ENCODE measurements at regions not wholly inside any gene's neighbourhood (a gene's known extent, or its start where the extent isn't known, plus 50 kb on each side); places are given as distances from the start of the nearest gene placed in this dataset.

GRCh38 chr14:89644641-89645040 lies 227.6 kb upstream of the FOXN3 start:
- no peaks in the 10 kb centered on the region for H3K9me3 ChIP-seq (ENCODE audit: severe bottlenecking)
- TF ChIP-seq CTCF (IDR thresholded peaks at IDR 0.05; ENCODE audit: poor library complexity, severe bottlenecking): no peak
- ATAC-seq (ENCODE audit: low read depth) (no peak), DNase-seq (ENCODE audit: low spot score) (no peak)
- H3K27me3 ChIP-seq (ENCODE audit: insufficient read depth, poor library complexity, severe bottlenecking): no peaks in the 10 kb centered on the region
- no peaks in the 10 kb centered on the region for H3K36me3 ChIP-seq (ENCODE audit: low read depth)
- H3K27ac ChIP-seq (ENCODE audit: poor library complexity, severe bottlenecking): no peak overlapping the region
- H3K4me3 ChIP-seq (ENCODE audit: severe bottlenecking): no peak overlapping the region
- no peaks in the 10 kb centered on the region for H3K4me1 ChIP-seq (ENCODE audit: insufficient read depth, poor library complexity, severe bottlenecking)

- DNase-seq (ENCODE audit: low spot score): no peak
- Histone ChIP-seq H3K27me3 (ENCODE audit: insufficient read depth, poor library complexity, severe bottlenecking) (no peaks in the 10 kb centered on the region), H3K27ac (ENCODE audit: poor library complexity, severe bottlenecking) (no peak overlapping the region), H3K36me3 (ENCODE audit: low read depth) (no peaks in the 10 kb centered on the region), H3K4me1 (ENCODE audit: insufficient read depth, poor library complexity, severe bottlenecking) (no peaks in the 10 kb centered on the region), H3K9me3 (ENCODE audit: severe bottlenecking) (no peaks in the 10 kb centered on the region), H3K4me3 (ENCODE audit: severe bottlenecking) (no peak overlapping the region)
- no peak for ATAC-seq (ENCODE audit: low read depth)
- no peak for TF ChIP-seq CTCF (IDR thresholded peaks at IDR 0.05; ENCODE audit: poor library complexity, severe bottlenecking)
Observed at GRCh38 chr14:89641495-89642175, 224.6 kb upstream of the FOXN3 start.

- Histone ChIP-seq H3K4me3 (ENCODE audit: severe bottlenecking) (no peak overlapping the region), H3K27ac (ENCODE audit: poor library complexity, severe bottlenecking) (no peak overlapping the region), H3K27me3 (ENCODE audit: insufficient read depth, poor library complexity, severe bottlenecking) (no peaks in the 10 kb centered on the region), H3K36me3 (ENCODE audit: low read depth) (no peaks in the 10 kb centered on the region), H3K9me3 (ENCODE audit: severe bottlenecking) (no peaks in the 10 kb centered on the region), H3K4me1 (ENCODE audit: insufficient read depth, poor library complexity, severe bottlenecking) (no peaks in the 10 kb centered on the region)
- TF ChIP-seq CTCF (IDR thresholded peaks at IDR 0.05; ENCODE audit: poor library complexity, severe bottlenecking): no peak
- no peak for DNase-seq (ENCODE audit: low spot score)
- ATAC-seq (ENCODE audit: low read depth): no peak
Observed at GRCh38 chr14:89640141-89640540, 223.1 kb upstream of the FOXN3 start.

GRCh38 chr14:89639687-89640086 lies 222.7 kb upstream of the FOXN3 start:
- no peak for TF ChIP-seq CTCF (IDR thresholded peaks at IDR 0.05; ENCODE audit: poor library complexity, severe bottlenecking)
- H3K4me3 ChIP-seq (ENCODE audit: severe bottlenecking): no peak overlapping the region
- no peak overlapping the region for H3K27ac ChIP-seq (ENCODE audit: poor library complexity, severe bottlenecking)
- DNase-seq (ENCODE audit: low spot score): no peak
- no peak for ATAC-seq (ENCODE audit: low read depth)
- H3K4me1 ChIP-seq (ENCODE audit: insufficient read depth, poor library complexity, severe bottlenecking): no peaks in the 10 kb centered on the region
- no peaks in the 10 kb centered on the region for H3K36me3 ChIP-seq (ENCODE audit: low read depth)
- H3K9me3 ChIP-seq (ENCODE audit: severe bottlenecking): no peaks in the 10 kb centered on the region
- no peaks in the 10 kb centered on the region for H3K27me3 ChIP-seq (ENCODE audit: insufficient read depth, poor library complexity, severe bottlenecking)

- H3K36me3 ChIP-seq (ENCODE audit: low read depth): no peaks in the 10 kb centered on the region
- no peaks in the 10 kb centered on the region for H3K4me1 ChIP-seq (ENCODE audit: insufficient read depth, poor library complexity, severe bottlenecking)
- no peaks in the 10 kb centered on the region for H3K27me3 ChIP-seq (ENCODE audit: insufficient read depth, poor library complexity, severe bottlenecking)
- DNase-seq (ENCODE audit: low spot score): no peak
- H3K27ac ChIP-seq (ENCODE audit: poor library complexity, severe bottlenecking): no peak overlapping the region
- no peaks in the 10 kb centered on the region for H3K9me3 ChIP-seq (ENCODE audit: severe bottlenecking)
- no peak for ATAC-seq (ENCODE audit: low read depth)
- TF ChIP-seq CTCF (IDR thresholded peaks at IDR 0.05; ENCODE audit: poor library complexity, severe bottlenecking): no peak
- H3K4me3 ChIP-seq (ENCODE audit: severe bottlenecking): no peak overlapping the region
Observed at GRCh38 chr14:89638891-89639290, 221.9 kb upstream of the FOXN3 start.

All from RWPE2 (cell line).